Ovary (tissue), 3 donors: ENCODE measurements at regions not wholly inside any gene's neighbourhood (a gene's known extent, or its start where the extent isn't known, plus 50 kb on each side); places are given as distances from the start of the nearest gene placed in this dataset.

Experiments used
- EP300 ChIP-seq: sonication (generic); formaldehyde crosslinking; IDR thresholded peaks from one replicate; pipeline ENCODE4 v1.6.1; 2017; ENCODE audit warnings: antibody characterized with exemption
- POLR2A ChIP-seq: fragments of 450-650 bp; IDR thresholded peaks from one replicate; pipeline ENCODE4 v1.6.1; 2017; ENCODE audit warnings: antibody characterized with exemption, mild to moderate bottlenecking, moderate library complexity
- TF ChIP-seq, protein P1 (sequence below), 3 donors: fragments of 450-650 bp in 2 of 3; fragments of 200-600 bp in 1 of 3; IDR thresholded peaks; one replicate each; pipeline versions ENCODE4 v1.5.1 to v1.8.0; 2016 to 2022; ENCODE audit warnings: antibody characterized with exemption in 3 of 3, mild to moderate bottlenecking in 1 of 3
- donor health status: DM: no; HTN: no; CAD: no.

DNA sequence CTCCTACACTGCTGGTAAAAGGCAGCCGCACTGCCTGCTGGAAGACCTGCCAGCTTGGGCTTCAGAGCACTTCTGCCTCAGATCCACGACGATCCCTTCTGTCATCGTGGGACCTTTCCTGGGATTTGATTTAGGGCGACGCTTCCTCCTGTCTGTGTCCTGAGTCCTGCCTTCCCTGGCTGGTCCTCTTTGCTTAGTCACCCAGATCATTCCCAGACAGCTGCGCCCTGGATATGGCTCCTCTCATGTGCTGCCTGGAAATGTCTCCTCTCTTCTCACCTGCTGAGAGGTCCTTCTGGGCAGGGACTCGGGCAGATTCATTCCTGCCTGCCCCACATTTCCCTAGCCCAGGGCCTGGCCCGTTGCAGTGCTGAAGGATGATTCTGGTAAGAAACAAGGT, 72.4 kb upstream of the POU3F1 start:
- no peak for TF ChIP-seq POLR2A
- TF ChIP-seq, protein P1, sequence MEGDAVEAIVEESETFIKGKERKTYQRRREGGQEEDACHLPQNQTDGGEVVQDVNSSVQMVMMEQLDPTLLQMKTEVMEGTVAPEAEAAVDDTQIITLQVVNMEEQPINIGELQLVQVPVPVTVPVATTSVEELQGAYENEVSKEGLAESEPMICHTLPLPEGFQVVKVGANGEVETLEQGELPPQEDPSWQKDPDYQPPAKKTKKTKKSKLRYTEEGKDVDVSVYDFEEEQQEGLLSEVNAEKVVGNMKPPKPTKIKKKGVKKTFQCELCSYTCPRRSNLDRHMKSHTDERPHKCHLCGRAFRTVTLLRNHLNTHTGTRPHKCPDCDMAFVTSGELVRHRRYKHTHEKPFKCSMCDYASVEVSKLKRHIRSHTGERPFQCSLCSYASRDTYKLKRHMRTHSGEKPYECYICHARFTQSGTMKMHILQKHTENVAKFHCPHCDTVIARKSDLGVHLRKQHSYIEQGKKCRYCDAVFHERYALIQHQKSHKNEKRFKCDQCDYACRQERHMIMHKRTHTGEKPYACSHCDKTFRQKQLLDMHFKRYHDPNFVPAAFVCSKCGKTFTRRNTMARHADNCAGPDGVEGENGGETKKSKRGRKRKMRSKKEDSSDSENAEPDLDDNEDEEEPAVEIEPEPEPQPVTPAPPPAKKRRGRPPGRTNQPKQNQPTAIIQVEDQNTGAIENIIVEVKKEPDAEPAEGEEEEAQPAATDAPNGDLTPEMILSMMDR (IDR thresholded peaks at IDR 0.05): no peak
- no peak for TF ChIP-seq EP300
